Stimulated activated CD4-positive, alpha-beta T cell treated with anti-CD3 and anti-CD28 coated beads, Interleukin-12 subunit alpha, Interleukin-12 subunit beta, amount 100 ng/mL, for 48 hours (primary cell): ENCODE measurements at regions not wholly inside any gene's neighbourhood (a gene's known extent, or its start where the extent isn't known, plus 50 kb on each side); places are given as distances from the start of the nearest gene placed in this dataset.
"Not testable (repeated sequence)": the region's sequence is repeated elsewhere in the genome, so short reads cannot be mapped to it uniquely, and the experiment has no call there.

Experiments
- DNase-seq, 3 donors: peaks; one replicate each; pipeline ENCODE4 v3.0.0-alpha.2; 2020; ENCODE audit warnings: low read depth in 2 of 3, low spot score in 1 of 3

GRCh38 chrY:7588176-7588575 is 676.6 kb upstream of the AMELY start:
- DNase-seq: not testable (repeated sequence)

GRCh38 chrY:7562541-7562940 is 651.0 kb upstream of the AMELY start:
- no peak for DNase-seq

DNA sequence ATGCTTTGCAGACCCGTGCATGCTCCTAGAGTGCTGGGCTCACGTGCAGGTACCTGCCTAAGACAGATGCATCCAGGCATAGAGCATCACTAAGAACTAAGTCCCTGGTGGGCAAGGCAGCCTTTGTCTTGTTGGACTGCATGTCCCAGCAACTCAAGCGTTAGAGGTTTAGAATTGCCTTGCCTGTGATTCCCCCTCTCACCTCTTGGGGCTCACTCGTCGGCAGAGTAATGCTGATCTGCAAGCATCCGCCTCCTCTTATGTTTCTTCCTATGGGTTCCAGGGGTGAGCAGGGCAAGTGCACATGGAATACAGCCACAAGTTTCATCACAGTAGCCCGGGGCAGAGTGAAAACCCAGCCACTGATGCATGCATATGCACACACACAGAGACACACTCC is 646.1 kb upstream of the AMELY start:
- no peak for DNase-seq

- no peak for DNase-seq
Measured at GRCh38 chrY:7555006-7555405, 643.5 kb upstream of the AMELY start.

DNA sequence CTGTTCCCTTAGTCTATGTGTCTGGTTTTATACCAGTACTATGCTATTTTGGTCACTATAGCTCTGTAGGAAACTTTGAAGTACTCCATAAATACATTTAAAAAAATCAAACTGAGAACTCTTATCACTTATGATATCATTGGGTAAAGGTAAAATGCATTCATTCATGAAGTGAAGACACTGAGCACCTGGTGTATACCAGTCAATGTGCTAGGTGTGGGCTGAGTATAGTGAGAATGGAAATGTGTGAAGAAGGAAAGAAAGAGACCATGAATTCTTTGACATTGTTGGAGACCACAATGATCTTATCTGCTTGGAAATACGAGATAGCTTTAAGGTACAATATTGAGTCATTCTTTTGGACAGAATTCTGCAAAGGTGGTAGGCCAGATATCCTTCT is 633.5 kb upstream of the AMELY start:
- no peak for DNase-seq

- no peak for DNase-seq
Measured at GRCh38 chrY:7544172-7544770, 632.7 kb upstream of the AMELY start.

DNA sequence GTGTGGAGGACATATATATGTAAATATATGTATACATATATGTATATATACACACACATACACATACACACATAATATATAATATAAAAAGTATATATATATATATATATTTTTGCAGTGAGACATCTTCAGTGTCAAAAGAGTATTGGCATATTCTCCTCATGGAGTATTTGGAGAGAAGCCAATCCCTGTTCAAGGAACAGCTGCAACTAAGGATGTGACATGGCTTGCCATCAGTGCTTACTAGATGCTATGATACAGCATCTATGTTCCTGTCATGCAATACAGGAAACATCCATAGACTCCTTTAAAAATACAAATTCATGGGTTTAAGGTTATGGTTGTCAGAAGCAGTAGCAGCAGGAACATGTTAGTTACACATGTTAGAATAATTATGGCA is 632.0 kb upstream of the AMELY start:
- no peak for DNase-seq

- DNase-seq: no peak
Measured at GRCh38 chrY:7542256-7542858, 630.8 kb upstream of the AMELY start.

DNA sequence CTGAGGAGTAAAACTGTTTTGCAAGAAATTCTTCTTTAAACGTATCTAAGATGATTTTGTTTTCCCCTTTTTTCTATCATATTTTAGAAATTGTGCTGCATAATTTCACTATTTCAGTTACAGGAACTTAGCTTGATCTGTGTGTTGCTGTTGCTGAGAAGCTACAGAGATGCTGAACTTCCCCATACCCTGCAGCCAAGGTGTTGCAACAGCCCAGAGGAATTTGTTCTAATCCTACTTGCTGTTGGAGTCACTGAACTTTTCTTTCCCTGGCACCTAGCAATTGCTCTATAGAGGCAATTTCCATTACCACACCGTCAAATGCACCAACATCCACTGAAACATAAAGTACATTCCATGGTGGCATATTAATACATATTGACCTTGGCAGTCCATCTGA is 617.8 kb upstream of the AMELY start:
- DNase-seq: no peak

DNA sequence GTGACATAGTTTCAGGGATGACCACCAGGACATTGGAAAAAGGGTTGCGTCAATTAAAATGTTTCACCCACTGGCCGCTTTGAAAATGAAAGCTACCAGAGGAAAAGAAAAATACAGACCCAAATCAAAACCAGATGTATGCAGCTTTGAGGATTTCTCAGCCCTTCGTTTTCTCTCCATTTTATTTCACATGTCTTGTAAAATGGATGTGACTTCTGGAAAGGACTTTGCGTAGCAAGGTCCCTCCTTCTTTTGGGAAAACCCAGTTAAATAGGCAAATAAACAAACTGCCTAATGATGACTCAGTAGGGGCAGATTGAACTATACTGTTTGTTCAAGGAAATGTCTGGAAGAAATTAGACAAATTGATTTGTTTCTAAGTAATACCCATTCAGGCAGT is 616.0 kb upstream of the AMELY start:
- DNase-seq: not testable (repeated sequence)

- DNase-seq: no peak
Measured at GRCh38 chrY:7518387-7518786, 606.8 kb upstream of the AMELY start.

- DNase-seq: no peak
Measured at GRCh38 chrY:7516268-7516667, 604.7 kb upstream of the AMELY start.

- DNase-seq: no peak
Measured at GRCh38 chrY:7515812-7516211, 604.3 kb upstream of the AMELY start.

- no peak for DNase-seq
Measured at GRCh38 chrY:7502896-7503295, 591.3 kb upstream of the AMELY start.

DNA sequence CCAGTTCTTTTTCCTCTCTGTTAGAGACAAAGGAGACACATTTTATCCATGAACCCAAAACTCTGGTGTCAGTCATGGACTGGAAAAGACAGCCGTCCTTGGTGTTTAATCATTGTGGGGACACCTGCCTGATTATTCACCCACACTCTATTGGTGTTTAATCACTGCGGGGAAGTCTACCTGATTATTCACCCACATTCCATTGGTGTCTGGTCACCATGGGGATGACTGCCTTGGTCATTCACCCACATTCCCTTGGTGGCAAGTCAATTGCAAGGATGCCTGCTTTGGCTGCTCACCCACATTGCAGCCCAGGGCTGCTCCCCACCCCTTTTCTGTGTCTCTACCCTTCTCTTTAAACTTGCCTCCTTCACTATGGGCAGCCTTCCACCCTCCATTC is 589.7 kb upstream of the AMELY start:
- DNase-seq: no peak

DNA sequence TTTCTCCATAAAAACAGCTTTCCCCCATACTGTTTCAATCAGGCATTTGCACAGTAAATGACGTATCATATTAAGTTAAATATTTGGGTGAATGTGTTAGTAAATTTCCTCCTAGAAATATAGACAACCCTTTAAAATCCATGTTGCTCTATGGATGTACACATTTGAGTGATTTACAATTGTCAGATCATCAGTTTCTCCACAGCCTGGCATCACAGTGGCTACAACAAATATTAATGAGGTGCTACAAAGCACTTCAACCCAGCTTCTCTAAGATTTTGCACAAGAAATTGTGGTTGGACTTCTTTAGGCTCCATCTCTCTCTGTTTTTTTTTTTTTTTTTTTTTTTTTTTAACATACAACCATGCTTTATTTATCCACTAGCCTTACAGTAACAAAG is 584.4 kb upstream of the AMELY start:
- DNase-seq: no peak

DNA sequence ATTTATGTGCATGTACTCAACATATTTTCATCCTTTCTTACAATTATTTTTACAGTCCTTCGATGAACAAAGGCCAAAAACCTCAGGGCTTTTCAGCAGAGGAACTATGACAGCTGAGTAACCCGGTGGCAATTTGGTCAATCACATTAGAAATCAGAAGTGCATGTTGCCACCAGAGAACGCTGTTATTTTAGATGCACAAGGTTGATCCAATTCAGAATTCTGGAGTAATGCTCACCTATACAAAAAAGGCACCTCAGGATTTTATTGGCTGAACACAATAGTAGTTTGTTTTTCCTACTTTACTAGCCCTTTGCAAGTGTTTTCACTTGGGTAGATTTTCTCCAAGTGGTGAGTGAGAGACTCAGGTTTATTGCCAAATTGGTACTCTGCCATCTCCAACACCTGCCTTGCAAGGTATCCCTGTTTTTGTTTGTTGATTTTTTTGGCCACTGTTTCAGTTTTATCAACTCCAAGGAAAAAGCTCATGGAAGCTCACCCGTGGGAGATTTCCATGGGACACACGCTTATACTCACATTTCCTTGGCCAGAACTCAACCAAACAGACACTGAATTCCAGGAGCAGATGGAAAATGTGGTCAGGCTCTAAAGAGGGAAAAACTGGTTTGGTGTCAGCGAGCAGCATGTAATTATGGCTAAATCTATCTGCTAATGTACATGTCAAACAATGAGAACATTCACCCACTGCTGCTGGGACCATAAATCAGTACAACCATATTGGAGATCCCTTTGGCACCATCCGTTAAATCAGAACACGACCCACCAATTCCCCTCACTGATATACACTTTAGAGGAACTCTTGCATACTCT is 573.1 kb upstream of the AMELY start:
- DNase-seq: not testable (repeated sequence)

DNA sequence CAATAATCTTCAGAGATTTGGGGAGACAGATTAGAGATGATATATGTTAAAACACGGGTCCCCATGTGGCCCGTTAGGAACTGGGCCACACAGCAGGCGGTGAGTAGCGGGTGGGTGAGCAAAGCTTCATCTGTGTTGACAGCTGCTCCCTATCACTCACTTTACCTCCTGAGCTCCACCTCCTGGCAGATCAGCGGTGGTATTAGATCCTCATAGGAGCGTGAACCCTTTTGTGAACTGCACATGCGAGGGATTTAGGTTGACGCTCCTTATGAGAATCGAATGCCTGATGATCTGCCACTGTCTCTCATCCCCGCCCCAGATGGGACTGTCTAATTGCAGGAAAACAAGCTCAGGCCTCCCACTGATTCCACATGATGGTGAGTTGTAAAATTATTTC is 560.4 kb upstream of the AMELY start:
- no peak for DNase-seq

DNA sequence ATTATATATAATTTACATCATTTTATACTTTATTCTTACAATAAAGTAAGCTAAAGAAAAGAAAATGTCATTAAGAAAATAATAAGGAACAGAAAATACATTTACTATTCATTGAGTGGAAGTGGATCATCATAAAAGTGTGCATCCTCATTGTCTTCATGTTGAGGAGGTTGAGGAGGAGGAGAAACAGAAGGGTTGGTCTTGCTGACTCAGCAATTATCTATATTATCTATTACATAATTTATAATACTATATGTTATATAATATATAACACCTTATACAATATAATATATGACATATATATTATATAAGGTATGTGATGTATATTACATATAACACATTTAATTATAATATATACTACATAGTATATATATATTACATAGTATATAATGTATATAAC is 558.5 kb upstream of the AMELY start:
- DNase-seq: no peak

DNA sequence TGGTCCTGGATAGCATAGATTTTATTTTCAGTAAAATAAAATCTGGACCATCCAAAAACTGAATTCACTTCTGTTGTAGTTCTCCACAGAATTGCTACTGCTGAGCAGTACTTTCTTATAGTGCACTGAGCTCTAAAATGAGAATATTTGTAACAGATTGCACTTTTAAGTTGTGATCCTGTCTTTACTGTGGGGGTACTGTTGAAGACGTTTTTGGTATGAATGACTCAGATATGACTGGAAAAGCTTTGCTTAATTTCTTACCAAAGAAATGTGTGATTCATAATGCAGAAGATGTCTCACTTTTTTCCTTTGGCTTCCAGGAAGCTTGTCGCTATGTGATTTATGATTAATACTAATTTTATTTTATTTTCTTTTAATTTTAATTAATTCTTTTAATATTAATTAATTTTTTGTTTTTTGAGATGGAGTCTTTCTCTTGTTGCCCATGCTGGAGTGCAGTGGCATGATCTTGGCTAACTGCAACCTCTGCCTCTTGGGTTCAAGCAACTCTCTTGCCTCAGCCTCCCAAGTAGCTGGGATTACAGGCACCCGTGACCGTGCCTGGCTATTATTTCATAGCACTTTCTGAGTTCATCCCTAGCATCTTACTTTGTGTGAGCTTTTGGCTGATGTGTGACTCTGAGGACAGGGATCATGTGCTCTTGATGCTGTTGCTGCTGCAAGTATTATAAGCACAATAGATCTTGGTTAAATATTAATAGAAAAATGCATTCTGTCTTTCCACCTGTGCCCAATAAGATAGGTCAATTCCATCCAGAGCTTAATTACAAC is 557.6 kb upstream of the AMELY start:
- DNase-seq: no peak

- DNase-seq: no peak
Measured at GRCh38 chrY:7467796-7468520, 556.4 kb upstream of the AMELY start.
